NCI-H146 treated with DMSO at 0.1 percent for 48 hours (cell line): ENCODE measurements at regions not wholly inside any gene's neighbourhood (a gene's known extent, or its start where the extent isn't known, plus 50 kb on each side); places are given as distances from the start of the nearest gene placed in this dataset.

Experiments used
- DNase-seq: peaks from one replicate; lab custom pipeline; 2025; ENCODE audit not compliant: unreplicated experiment; lab: John Stamatoyannopoulos, UW

DNA sequence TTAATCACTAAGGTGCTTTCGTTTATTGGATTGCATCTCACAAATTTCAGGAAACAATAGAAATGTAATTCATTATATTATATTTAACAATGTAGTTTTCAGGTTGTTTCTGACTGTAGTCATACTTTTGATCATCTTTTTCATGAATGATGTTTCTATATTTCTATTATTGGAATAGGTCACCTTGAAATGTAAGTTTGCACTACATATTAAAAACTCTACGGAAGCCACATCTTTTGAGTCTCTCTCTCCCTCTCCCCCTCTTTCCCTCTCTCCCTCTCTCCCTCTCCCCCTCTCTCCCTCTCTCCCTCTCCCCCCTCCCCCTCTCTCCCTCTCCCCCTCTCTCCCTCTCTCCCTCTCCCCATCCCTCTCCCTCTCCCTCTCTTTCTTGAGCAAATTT, 131.3 kb upstream of the FBXL4 start:
- DNase-seq = no peak

DNA sequence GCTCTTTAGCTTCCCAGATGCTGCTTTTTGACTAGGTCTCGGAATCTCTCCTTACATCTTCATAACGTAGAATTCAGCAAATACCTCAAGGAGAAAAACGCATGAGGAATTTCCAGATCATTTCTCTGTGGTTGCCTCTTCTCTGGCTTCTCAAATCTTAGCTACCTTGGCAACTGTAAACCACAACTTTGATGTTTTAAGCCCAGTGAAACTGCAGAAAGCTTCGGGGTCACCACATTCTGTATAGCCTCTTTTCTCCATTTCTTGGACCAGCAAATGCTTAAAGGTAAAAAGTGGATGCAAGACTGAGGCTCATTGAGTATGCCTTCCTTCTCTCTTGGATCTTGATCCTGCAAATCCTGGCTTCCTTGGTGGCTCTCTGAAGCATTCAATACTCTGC, 125.5 kb upstream of the FBXL4 start:
- no peak for DNase-seq

DNA sequence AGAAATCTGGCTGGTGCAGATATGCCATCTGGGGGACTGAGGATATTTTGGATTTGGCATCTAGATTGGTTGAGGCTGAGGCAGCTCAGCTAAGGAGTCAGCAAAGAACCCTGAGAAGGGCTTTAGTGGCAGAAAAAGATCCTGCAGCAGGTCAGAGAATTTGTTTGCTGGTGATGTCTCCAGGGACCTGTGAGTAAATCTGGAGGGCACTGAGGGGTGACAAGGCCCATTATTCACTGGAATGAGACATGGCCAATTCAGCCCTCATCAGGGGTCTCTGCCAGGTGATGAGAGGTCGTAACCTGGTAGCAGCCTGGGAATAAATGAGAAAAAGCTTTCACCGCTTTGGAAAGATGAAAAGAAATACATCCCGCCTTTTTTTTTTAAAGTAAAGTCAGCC, 118.3 kb upstream of the FBXL4 start:
- no peak for DNase-seq

DNA sequence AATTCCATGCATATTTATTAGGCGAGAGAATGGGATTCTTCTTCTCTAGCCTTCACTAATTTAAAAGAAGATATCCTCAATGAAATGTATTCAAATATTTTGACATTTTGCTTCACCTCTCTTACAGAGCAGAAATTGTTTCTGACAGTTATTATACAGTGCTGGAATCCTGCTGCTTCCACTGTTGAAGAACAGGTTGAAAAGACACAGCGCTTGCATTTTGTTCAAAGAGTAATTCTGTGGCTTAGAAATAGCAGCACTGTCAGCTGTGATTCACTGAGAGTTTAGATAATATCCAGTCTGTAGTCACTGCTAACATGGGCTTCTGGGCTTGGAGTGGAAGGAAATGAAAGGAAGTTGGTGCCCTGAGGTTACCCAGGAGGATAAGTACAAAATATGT, 117.1 kb upstream of the FBXL4 start:
- DNase-seq = no peak

DNA sequence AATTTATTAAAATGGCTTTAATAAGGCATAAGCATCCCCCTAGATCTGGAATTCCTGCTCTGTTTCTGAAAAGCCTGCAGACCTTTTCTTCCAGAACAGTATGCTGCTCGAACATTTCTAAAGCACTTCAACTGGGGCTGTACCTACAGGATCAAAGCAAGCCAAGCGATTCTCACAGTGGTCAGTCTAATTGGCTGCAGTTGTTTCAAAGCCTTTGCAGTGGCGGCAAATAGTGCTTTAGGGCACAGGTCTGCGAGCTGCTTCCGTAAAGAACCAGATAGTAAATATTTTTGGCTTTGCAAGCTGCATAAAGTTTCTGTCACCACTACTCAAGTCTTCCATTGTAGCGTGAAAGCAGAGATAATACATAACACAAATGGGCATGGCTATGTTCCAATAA, 88.9 kb upstream of the FBXL4 start:
- DNase-seq = no peak

DNA sequence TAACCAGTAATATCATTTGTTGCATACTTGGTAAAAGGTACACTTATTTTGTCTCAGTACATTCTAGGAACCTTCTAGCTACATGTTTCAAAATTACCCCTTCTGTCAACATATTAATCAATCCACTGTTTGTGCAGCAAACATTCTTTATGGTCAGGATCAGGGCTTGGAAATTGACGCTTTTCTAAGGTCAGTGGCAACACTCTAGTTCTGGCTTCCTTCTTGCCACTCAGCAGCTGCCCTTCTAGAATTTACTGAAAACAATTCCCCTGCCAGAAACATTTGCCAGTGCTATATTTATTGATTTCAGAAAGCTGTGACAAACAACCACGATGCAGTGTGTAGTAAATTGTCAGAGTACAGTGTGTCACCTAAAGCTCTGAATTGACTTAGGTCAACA, 84.7 kb upstream of the FBXL4 start:
- DNase-seq = no peak

DNA sequence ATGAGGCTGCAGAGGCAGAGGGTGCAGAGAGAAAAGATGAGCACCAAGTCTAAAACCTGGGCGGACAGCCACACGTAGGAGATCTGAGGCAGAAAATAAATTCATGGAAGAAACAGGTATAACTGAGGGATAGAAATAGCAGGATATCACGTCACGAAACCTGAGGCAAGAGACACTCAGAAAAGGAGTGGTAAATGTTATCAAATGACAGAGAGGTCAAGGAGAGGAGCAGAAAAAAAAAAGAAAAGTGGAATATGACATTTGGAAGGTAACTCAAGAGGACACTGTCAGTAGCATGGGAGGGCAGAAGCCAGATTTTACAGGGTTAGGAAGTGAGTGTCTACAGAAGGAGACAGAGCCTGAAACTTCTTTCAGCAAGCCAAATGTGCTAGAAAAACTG, 84.2 kb upstream of the FBXL4 start:
- DNase-seq = no peak

DNA sequence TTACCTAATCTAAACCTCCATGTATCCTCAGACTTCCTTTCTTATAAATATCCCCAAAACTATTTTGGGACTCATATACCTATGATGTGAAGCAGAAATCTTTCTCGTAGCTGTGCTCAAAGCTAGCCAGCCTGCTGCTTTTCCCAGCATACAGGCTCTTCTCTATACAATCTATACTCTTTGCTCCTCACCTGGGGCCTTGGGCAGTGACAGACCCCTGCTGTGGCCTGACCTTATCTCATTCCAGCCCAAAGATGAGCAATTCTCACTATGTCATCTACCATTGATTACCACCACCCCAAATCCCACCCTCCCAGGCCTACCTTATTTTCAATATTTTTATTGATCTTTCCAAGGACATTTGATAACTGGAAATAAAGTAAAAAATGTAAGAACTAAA, 83.2 kb upstream of the FBXL4 start:
- DNase-seq = no peak

DNA sequence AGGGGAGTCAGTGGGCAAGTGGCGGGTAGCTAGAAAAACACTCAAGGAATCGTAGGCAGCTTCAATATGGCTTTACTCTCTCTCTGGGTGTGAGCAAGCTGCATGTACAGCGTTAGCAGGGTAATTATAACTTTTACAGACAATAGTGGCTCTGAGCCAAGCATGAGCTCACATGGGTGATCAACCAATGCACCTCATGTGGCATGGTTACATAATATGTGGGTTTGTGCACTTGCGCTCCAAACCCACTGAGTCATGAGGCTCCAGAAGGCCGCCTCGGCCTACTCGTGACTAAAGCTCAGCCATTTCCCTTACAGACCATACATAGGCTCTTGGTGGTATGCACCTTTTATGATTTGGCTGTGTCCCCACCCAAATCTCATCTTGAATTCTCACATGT, 78.4 kb upstream of the FBXL4 start:
- no peak for DNase-seq

DNA sequence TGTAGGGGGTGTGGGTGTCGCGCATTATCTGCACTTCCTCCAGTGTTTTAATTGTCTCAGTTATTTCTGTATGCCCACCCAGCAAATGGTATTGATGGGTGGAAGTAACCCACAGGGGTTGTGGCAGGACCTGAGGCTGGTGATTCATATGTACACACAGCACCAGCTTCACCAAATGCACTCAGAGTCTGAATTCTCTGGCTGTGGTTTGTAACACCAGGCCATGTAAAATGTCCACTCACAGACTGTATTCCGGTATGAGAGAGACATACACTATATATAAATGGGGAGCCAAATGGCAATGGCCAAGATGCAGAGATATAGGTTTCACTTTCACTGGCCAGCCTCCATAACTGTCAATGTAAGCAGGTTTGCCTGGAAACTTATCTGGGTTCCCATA, 76.3 kb upstream of the FBXL4 start:
- no peak for DNase-seq

DNA sequence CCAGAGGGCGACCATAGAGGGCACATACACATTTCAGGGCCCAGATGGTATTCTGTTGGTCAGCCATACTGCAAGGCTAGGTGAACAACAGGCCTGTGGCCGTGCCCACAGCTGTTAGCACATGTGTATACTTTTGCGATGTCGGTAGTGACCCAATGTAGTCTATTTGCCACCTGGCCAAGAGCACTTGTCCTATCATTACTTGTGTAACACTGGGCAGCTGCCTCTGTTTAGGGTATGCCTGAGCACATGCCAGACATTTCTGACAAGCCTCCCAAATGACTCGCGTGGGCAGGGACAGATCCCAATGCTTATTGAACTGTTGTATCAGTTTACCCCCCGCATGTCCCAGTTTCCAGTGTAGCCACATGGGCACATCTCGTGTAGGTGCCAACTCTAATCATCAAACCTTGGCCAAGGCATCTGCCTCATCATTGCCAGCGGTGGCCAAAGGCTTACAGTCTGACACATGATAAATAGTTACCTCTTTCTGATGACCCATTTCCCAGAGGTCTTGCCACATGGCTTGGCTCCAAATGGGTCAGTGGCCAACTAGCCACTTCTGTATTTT, 74.4 kb upstream of the FBXL4 start:
- no peak for DNase-seq

DNA sequence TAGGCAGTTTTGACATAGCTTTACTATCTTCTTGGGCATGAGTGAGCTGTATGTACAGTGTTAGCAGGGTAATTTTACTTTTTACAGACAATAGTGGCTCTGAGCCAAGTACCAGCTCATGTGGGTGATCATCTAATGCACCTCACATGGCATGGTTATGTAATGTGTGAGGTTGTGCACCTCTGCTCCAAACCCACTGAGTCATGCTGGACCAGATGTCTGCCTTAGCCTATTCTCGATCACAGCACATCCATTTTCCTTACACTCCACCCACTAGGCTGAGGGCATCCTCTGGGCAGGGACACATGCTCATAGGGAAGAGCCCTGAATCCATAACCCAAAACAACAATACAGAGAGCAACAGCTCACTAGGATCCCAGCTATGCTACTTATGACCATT, 71.6 kb upstream of the FBXL4 start:
- DNase-seq = no peak

DNA sequence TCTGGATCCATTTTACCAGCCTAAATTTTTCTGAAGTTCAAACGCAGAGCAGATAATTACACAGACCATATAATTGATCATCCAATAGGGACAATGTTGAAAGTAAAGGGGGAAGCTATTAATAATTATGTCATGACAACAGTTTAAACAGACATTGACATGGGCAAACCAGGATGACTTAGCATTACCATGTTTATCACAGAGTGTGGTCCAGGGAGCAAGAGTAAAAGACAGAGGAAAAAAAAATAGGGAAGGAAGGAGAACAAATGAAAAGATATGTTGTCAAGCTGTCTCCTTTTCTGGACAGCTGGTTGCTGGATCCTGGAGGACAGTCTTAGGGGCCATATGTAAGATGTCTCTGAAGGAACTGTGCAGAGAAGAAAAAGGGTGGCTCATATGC, 69.4 kb upstream of the FBXL4 start:
- DNase-seq = no peak

DNA sequence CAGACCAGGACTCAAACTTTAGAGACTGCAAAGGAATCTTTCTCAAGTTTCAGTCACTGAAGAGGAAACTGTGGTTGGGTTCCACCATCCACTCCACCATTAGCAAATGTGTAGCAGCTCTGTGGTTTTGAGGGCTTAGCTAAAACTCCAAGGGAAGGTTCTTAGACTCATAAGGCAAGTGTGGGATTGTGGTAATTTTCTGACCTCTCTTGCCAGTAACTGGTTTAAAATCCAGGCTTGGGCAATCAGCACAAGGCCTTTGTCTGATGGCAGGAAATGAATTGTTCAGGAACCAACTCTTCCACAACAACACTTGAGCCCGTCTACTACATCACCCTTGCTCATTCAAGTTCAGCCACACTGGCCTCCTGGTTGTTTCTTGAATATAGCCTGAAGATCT, 68.6 kb upstream of the FBXL4 start:
- no peak for DNase-seq

DNA sequence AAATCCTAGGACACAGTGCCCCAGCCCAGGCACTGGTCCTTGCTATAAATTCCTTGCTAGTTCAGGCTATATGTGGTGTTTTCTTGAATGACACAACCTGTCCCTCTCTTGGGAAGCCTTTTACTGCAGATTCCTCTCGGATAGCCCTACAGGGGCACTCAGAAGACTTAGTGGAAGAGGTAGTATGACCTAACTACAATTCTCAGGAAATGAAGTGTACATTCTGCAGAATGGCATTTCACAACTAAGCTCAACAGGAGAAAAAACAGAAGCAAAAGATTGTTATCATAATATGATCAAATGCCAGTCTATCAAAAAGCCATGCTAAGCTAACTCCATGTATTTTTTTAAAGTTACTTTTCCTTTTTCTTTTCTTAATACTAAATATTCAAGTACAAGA, 66.3 kb upstream of the FBXL4 start:
- DNase-seq = no peak

DNA sequence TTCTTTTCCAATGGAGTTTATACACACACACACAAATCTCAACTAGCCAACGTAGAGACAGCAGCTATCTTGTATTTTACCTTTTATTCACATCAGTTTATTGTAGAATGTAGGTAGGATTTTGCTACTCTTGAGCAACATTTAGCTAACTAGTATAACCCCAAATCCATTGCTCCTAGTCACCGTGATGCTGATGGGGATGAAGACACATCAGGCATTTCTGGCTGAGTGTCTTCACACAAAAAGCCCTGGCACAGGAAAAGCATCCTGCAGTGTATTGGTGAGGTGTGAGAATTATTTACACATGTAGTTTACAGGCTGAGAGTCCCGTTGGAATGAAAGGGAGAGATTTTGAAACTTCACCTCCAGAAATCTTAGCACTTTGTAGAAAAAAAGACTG, 65.9 kb upstream of the FBXL4 start:
- DNase-seq = no peak

DNA sequence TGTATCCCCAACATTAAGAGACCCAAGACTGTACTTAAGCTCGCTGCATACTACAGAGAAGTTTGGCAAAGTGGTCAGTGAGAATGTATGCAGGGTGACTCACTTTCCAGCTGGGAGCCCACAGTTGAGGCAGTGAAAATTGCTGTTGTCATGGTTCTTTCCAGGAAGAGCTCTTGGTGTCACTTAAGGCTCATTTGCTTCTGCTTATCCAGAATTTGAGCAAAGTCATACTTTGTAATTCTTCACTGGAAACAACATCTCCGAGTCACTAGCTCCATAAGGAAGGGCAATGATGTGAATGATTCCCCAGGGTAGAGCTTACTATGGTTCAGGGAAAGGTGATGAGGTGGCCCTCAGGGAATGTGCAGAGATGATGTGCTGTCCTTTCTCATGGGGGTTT, 65.4 kb upstream of the FBXL4 start:
- DNase-seq = no peak

DNA sequence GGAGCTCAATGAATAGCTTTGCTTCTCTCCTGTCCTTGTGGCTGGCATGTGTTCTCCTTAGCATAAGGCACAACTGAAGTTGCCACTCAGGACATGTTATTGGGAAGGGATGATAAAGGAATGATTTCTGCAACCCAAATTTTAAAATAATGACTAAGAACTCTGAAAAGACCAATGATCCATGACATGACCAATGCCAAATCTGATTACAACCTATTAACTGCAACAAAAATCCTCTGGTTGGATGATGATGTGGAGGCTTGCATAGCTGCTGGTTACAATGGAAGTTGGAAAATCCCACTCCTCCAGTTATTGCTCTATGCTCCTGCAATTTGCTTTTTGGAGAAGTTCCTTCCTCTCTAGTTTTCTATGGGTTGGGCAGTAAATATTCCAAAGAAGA, 63.4 kb upstream of the FBXL4 start:
- no peak for DNase-seq

DNA sequence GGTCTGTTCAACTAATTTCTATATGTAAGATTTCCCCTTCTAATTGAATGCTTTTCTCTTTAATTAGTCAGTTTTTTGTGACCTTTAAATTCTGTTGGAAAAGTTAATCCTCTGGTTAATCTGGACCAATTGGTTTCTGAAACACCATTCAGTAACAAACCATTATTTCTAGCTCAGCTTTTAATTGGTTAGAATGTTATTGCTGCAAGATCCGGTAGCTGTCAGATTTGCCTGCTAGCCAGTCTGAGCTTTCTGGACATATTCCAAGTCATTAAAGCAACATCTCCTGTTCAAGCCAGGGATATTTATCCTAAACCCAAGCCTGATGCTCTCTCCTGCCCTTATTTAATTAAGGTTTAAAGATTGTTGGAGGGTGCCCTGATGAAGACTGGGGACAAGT, 55.1 kb upstream of the FBXL4 start:
- no peak for DNase-seq

DNA sequence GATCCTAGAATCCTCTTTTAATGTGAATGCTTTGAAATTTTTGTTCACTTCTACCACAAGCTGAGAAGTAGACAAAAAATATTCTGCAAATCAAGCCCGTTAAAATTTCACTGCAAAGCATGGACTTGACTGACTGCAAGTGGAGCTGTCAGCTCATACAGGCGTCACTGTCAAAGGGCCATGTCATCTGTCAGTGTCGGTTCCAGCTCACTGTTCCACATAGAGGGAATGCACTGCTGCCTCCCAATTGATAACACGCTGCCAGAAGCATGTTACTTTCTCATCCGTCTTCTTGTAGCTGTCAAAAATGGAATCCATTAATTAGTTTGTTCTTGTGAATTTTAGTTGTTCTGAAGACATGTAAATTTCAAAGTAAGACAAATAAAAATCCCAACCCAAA, 50.4 kb upstream of the FBXL4 start:
- no peak for DNase-seq
